ENCODE measurements at regions not wholly inside any gene's neighbourhood (a gene's known extent, or its start where the extent isn't known, plus 50 kb on each side); places are given as distances from the start of the nearest gene placed in this dataset.

- TF ChIP-seq CTCF (IDR thresholded peaks at IDR 0.05) = no peak
- TF ChIP-seq POLR2A (IDR thresholded peaks at IDR 0.05) = no peak
- no peak for TF ChIP-seq POLR2AphosphoS5 (IDR thresholded peaks at IDR 0.05)
- TF ChIP-seq EP300 (IDR thresholded peaks at IDR 0.05) = no peak
Measured at GRCh38 chr1:221855156-221855555, 113.3 kb upstream of the DUSP10 start.

All from sigmoid colon (tissue), 4 donors.